CD4-positive, alpha-beta T cell (primary cell): ENCODE measurements at regions not wholly inside any gene's neighbourhood (a gene's known extent, or its start where the extent isn't known, plus 50 kb on each side); places are given as distances from the start of the nearest gene placed in this dataset.

Source experiments
- ATAC-seq: fragments of 200-7000 bp; cut with Tn5 transposase; one replicate; pipeline ENCODE4 v1.10.0; 2022; ENCODE audit warnings: mild to moderate bottlenecking; ENCODE audit not compliant: poor library complexity
- CTCF ChIA-PET: fragments of 350-600 bp; sonication (Branson Sonifier 250); formaldehyde crosslinking; loops from one replicate; lab custom pipeline; 2021; ENCODE audit warnings: antibody characterized with exemption, inconsistent platforms; lab: Charles Lee
- POLR2A ChIA-PET: fragments of 350-600 bp; sonication (Branson Sonifier 250); formaldehyde crosslinking; loops from one replicate; lab custom pipeline; 2021; ENCODE audit warnings: antibody characterized with exemption, inconsistent platforms; lab: Charles Lee
- DNase-seq, 14 experiments: peaks; one replicate each; pipeline ENCODE4 v3.0.0-alpha.2; 2013 to 2020; ENCODE audit warnings: mixed read lengths in 2 of 14
- H3K27ac ChIP-seq, 2 donors: one replicate each; pipeline versions ENCODE4 v1.5.1 to v1.7.0; 2013; ENCODE audit warnings: low read length in 2 of 2, low read depth in 1 of 2, mild to moderate bottlenecking in 1 of 2
- H3K27me3 ChIP-seq, 2 experiments: 1 replicate in 1 of 2; 2 replicates in 1 of 2; pipeline versions ENCODE4 v1.6.1 to v1.7.0; 2013; ENCODE audit warnings: low read length in 2 of 2, control low read depth in 1 of 2, mild to moderate bottlenecking in 1 of 2, moderate library complexity in 1 of 2; ENCODE audit not compliant: insufficient read depth in 2 of 2, control insufficient read depth in 1 of 2
- H3K36me3 ChIP-seq: one replicate; pipeline ENCODE4 v1.6.1; 2013; ENCODE audit warnings: low read length, control low read depth; ENCODE audit not compliant: insufficient read depth
- H3K4me1 ChIP-seq: one replicate; pipeline ENCODE4 v1.6.1; 2013; ENCODE audit warnings: low read length, control low read depth; ENCODE audit not compliant: insufficient read depth
- H3K4me3 ChIP-seq: one replicate; pipeline ENCODE4 v1.5.1; 2013; ENCODE audit warnings: mild to moderate bottlenecking, low read length, moderate library complexity
- H3K9me3 ChIP-seq, 2 experiments: 1 replicate in 1 of 2; 2 replicates in 1 of 2; pipeline versions ENCODE4 v1.6.1 to v1.7.0; 2013; ENCODE audit warnings: low read length in 2 of 2, mild to moderate bottlenecking in 2 of 2, control low read depth in 1 of 2, moderate library complexity in 1 of 2; ENCODE audit not compliant: control insufficient read depth in 1 of 2, insufficient read depth in 1 of 2
- H3K27ac Mint-ChIP-seq: one replicate; pipeline ENCODE4 v1.8.0; 2020; ENCODE audit warnings: mixed read lengths
- H3K27me3 Mint-ChIP-seq: one replicate; pipeline ENCODE4 v1.8.0; 2021; ENCODE audit warnings: mixed read lengths
- H3K36me3 Mint-ChIP-seq: one replicate; pipeline ENCODE4 v1.8.0; 2021; ENCODE audit warnings: low read depth, mixed read lengths
- H3K4me1 Mint-ChIP-seq: one replicate; pipeline ENCODE4 v1.8.0; 2021; ENCODE audit warnings: low read depth, mixed read lengths
- H3K4me3 Mint-ChIP-seq: one replicate; pipeline ENCODE4 v1.8.0; 2020; ENCODE audit warnings: mild to moderate bottlenecking, mixed read lengths
- H3K9me3 Mint-ChIP-seq: one replicate; pipeline ENCODE4 v1.8.0; 2020; ENCODE audit warnings: mixed read lengths
- CTCF ChIP-seq: fragments of 200-600 bp; IDR thresholded peaks from one replicate; pipeline ENCODE4 v1.8.0; 2022; ENCODE audit warnings: antibody characterized with exemption, mild to moderate bottlenecking
- intact Hi-C, 2 experiments: fragments of 100-400 bp; cut with DNase I in 1 of 2; cut with micrococcal nuclease in 1 of 2; formaldehyde crosslinking; loops; one replicate each; pipeline versions ENCODE4 v1.15.1 to v1.9.0; 2023 to 2025; cut with DNase I, micrococcal nuclease

- ChIA-PET POLR2A (no interaction called here), CTCF (interaction anchor here (0.7 kb wide), 1 partner anchor 72 kb away, joined by 3 read pairs; no protein-coding TSS in a partner anchor)
- ATAC-seq (no peak), DNase-seq (no peak)
- Histone ChIP-seq H3K36me3 (no peaks in the 10 kb centered on the region), H3K4me3 (no peak overlapping the region), H3K27ac (no peak overlapping the region), H3K9me3 (peaks cover 0 to 7% of the 10 kb centered on the region in 2 experiments), H3K4me1 (no peaks in the 10 kb centered on the region), H3K27me3 (no peaks in the 10 kb centered on the region)
- Mint-ChIP-seq H3K27ac (no peak overlapping the region), H3K4me3 (no peak overlapping the region), H3K4me1 (no peaks in the 10 kb centered on the region), H3K36me3 (no peaks in the 10 kb centered on the region), H3K27me3 (no peaks in the 10 kb centered on the region), H3K9me3 (peaks cover 6% of the 10 kb centered on the region)
- intact Hi-C loops = no loop called here
- no peak for TF ChIP-seq CTCF
Observed at GRCh38 chr18:40346146-40346545, 1608.9 kb upstream of the PIK3C3 start.

- H3K27ac ChIP-seq = no peak overlapping the region
- H3K4me3 ChIP-seq = no peak overlapping the region
- Mint-ChIP-seq H3K27me3 (no peaks in the 10 kb centered on the region), H3K4me3 (no peak overlapping the region), H3K27ac (no peak overlapping the region), H3K36me3 (no peaks in the 10 kb centered on the region), H3K9me3 (peaks cover 11% of the 10 kb centered on the region), H3K4me1 (no peaks in the 10 kb centered on the region)
- ChIA-PET CTCF (no interaction called here), POLR2A (no interaction called here)
- ATAC-seq (no peak), DNase-seq (no peak)
- H3K4me1 ChIP-seq = no peaks in the 10 kb centered on the region
- H3K27me3 ChIP-seq = no peaks in the 10 kb centered on the region
- H3K9me3 ChIP-seq = peaks cover 0 to 11% of the 10 kb centered on the region in 2 experiments
- TF ChIP-seq CTCF = no peak
- intact Hi-C loops = no loop called here
- H3K36me3 ChIP-seq = no peaks in the 10 kb centered on the region
Observed at GRCh38 chr18:40341701-40342100, 1613.3 kb upstream of the PIK3C3 start.

- Histone ChIP-seq H3K27ac (no peak overlapping the region), H3K4me1 (no peaks in the 10 kb centered on the region), H3K27me3 (no peaks in the 10 kb centered on the region), H3K9me3 (peaks cover 3 to 11% of the 10 kb centered on the region in 2 experiments), H3K4me3 (no peak overlapping the region), H3K36me3 (no peaks in the 10 kb centered on the region)
- H3K27ac Mint-ChIP-seq = no peak overlapping the region
- no peak for DNase-seq
- H3K36me3 Mint-ChIP-seq = no peaks in the 10 kb centered on the region
- ChIA-PET CTCF (no interaction called here), POLR2A (no interaction called here)
- TF ChIP-seq CTCF = no peak
- peaks cover 11% of the 10 kb centered on the region for H3K9me3 Mint-ChIP-seq
- no peak for ATAC-seq
- H3K4me3 Mint-ChIP-seq = no peak overlapping the region
- intact Hi-C loops = no loop called here
- H3K27me3 Mint-ChIP-seq = no peaks in the 10 kb centered on the region
- no peaks in the 10 kb centered on the region for H3K4me1 Mint-ChIP-seq
Observed at GRCh38 chr18:40338284-40338683, 1616.8 kb upstream of the PIK3C3 start.
